NCI-H526 (cell line): ENCODE measurements at regions not wholly inside any gene's neighbourhood (a gene's known extent, or its start where the extent isn't known, plus 50 kb on each side); places are given as distances from the start of the nearest gene placed in this dataset.
"Not testable (repeated sequence)": the region's sequence is repeated elsewhere in the genome, so short reads cannot be mapped to it uniquely, and the experiment has no call there.

Experiments
- DNase-seq, 2 experiments: peaks; one replicate each; lab custom pipeline; 2025; lab: John Stamatoyannopoulos, UW

DNA sequence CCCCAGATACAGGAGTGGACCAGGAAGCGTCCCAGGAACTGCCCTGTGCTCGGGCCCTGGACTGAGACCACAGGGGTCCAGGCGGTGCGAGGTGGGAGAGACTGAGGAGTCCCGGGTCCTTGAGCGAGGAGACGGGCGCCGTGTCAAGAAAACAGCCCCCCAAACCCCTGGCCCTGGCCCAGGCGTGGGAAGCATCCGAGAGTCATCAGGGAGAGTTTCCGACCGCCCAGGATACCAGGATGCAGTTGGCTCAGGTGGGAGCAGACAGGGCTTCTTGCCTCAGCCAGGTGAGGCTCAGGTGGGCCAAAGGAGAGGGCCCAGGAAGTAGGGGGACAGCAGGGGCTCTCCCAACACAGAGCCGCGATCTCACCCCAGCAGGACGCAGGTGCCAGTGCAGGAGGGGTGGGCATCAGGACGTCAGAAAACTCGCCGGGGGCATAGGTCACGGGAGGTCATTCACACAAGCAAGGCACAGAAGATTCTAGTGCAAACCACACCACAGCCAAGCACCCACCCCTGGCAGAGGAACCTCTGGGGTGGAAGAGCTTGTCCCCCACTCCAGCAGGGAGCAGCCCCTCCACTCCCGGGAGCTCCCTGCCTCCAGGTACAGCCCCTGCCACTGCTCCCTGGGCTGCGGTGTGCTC is 102.5 kb upstream of the EIF5 start:
- DNase-seq: no peak

DNA sequence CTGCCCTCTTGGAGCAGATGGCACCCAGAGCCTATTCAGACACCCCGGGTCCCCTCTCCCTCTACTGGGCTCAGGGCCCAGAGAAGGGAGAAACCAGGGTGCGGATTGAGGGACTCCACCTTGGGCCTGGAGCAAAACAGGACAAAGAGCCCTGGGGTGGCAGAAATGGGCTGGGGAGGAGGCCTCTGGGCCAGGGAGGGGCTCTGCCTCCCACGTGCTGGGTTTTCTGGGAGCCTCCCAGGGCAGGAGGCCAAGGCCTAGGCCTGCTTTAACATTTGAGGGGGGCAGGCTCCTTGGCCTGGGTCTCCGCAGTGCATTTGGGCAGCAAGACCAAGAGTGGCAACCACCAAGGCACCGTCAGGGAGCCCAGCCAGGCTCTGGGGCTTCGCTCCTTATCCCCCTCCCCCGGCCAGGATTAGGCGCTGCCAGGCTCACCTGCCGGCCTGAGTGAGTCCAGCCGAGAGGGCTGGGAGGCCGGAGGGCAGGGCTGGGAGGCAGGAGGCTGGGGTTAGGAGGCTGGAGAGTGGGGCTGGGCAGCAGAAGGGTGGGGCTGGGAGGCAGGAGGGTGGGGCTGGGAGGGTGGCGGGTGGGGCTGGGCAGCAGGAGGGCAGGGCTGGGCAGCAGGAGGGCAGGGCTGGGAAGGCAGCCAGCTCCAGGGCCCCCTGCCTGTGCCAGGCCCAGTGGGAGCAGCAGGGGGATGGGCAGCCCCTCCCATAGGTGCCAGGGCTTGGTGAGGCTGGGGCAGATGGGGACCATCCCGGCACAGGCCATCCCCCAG is 101.8 kb upstream of the EIF5 start:
- DNase-seq: no peak

DNA sequence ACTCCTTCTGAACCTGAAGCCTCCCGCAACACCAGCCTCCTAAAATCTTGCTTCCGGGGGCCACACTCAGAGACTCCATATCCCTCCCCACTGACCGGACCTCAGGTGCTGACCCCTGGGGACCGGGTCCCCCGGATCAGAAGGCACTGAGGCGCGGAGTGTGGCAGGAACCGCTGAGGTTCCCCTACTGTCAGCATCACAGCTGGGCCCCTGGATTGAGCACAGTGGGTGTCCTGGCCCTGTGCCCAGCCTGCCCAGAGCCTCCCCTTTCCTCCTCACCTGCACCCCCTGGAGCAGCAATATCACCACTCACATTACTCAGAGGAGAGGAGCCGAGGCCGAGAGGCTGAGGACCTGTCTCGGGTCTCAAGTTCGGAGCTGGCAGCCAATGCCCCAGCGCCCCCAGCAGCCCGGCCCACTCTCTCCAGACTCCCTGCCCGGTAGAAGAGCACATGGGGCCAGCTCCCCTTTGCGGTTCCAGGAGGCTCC is 101.2 kb upstream of the EIF5 start:
- DNase-seq: no peak

DNA sequence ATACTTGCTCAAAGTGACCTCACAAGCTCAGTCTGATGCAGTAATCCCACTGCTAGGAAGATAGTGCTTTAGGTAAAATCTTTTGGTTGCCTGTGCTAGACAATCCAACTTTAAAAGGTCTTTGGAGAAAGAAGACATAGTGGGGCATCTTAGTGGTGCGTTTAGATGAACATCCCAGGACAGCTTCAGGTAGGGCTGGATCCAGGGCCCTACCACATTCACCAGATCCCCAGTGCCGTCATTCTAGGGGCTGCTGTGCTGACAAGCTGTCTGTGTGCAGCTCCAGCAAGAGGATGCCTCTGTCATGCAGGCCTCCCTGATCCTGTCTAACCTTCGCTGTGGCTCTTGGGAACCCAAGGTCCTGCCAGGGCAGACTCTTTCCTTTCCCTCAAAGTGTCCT is 100.7 kb upstream of the EIF5 start:
- no peak for DNase-seq

DNA sequence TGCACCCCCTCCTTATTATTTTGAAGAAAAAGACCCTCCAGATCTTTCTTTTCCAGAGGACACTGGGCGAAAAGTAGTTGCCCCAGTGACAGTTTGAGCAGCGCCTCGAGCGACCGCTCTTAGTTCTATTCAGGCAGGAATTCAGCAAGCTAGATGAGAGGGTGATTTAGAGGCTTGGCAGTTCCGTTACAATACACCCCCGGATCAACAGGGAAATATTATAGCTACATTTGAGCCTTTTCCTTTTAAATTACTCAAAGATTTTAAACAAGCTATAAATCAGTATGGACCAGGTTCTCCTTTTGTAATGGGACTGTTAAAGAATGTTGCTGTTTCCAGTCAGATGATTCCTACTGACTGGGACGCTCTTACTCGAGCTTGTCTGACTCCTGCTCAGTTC is 99.2 kb upstream of the EIF5 start:
- DNase-seq: not testable (repeated sequence)

DNA sequence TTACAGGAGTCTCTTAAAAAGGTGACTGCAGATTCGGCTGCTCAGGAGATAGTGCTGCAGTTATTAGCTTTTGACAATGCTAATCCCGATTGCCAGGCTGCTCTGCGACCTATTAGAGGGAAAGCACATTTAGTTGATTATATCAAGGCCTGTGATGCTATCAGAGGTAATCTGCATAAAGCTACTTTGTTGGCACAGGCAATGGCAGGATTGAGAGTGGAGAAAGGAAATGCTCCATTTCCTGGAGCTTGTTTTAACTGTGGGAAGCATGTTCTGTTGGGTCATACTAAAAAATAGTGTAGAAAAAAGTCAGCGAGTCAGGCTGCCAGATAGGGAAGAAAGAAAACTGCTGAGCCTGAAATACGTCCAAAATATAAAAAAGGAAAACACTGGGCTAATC is 98.5 kb upstream of the EIF5 start:
- not testable (repeated sequence) for DNase-seq

DNA sequence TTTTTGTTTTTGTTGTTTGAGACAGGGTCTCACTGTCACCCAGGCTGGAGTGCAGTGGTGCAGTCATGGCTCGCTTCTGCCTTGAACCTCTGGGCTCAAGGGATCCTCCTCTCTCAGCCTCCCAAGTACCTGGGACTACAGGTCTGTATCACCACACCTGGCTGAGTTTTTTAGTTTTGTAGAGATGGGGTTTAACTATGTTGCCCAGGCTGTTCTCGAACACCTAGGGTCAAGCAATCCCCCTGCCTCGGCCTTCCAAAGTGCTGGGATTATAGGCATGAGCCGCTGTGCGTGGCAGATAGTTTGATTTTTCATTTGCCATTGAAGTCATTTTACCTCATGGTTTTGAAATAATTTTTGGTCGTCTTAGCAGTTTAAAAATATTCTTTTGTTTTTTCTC is 94.3 kb upstream of the EIF5 start:
- DNase-seq: no peak

DNA sequence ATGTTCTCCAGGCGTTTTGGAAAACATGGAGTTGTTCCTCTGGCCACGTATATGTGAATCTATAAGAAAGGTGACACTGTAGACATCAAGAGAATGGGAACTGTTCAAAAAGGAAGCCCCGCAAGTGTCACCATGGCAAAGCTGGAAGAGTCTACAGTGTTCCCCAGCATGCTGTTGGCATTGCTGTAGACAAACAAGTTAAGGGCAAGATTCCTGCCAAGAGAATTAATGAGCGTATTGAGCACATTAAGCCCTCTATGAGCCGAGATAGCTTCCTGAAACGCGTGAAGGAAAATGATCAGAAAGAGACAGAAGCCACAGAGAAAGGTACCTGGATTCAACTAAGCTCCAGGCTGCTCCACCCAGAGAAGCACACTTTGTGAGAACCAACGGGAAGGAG is 92.5 kb upstream of the EIF5 start:
- no peak for DNase-seq

DNA sequence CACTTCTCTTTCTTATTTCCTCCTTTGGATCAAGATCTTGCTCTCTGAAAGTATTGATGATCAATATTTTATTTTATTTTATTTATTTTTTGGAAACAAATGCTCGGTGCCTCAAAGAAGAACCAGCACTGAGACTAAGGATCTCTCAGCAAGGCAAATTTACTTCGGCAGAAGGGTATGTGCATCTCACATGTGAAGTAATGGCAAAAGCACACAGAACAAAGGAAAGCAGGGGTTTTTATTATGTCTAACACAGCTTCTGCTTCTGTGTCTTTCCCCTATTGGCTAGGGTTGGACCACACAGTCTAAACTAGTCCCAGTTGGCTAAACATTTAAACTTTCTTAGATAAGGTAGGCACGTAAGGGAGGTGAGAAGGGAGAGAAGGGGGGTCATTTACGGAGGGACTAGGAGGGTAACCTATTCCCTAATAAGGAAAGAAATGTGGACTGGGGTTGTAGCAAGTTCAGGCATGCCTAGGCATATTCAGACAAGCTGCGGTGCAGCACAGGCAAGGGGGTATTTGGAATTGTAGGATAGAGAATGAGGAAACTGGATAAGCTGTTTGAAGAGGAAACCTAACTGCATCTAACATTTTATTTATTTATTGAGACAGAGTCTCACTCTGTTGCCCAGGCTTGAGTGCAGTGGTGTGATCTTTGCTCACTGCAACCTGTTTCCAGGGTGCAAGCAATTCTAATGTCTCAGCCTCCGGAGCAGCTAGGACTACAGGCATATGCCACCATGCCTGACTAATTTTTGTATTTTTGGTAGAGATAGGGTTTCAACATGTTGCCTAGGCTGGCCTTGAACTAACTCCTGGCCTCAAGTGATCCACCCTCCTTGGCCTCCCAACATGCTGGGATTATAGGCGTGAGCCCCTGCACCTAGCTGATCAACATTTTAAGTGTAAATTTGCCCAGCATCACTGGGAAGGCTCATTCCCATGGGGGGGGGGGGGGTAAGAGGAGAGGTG is 90.0 kb upstream of the EIF5 start:
- peak; percentile 50 to 55 for DNase-seq

DNA sequence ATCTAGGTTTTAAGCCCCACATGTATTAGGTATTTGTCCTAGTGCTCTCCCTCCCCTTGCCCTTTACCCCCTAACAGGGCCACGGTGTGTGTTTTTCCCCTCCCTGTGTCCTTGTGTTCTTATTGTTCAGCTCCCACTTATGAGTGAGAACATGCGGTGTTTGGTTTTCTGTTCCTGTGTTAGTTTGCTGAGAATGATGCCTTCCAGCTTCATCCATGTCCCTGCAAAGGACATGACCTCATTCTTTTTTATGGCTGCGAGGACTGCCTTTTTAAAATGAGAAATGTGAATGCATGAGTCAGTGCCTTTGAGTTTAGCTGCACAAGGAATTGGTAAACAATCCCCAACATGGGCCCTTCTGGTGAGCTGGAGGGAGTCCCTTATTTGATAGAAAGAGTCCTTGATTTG is 88.4 kb upstream of the EIF5 start:
- not testable (repeated sequence) for DNase-seq

DNA sequence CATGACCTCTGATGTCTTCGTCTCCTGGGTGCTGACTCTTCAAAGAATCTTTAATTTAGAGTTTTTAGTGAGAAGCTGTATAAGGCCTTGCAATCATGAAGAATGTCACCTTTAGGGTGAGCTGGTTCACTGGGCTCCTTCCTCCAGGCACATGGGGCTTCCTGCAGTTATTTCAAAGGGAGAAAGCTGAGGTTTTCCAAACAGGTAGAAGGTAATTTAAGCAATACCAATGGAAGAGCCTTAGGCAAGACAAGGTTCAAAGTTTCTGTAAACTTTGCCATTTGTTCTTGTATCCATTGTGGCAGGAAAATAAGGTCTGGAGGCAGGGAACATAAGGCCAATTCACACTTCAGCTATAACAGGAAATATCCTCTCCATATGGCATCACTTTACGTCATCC is 88.0 kb upstream of the EIF5 start:
- DNase-seq: no peak

DNA sequence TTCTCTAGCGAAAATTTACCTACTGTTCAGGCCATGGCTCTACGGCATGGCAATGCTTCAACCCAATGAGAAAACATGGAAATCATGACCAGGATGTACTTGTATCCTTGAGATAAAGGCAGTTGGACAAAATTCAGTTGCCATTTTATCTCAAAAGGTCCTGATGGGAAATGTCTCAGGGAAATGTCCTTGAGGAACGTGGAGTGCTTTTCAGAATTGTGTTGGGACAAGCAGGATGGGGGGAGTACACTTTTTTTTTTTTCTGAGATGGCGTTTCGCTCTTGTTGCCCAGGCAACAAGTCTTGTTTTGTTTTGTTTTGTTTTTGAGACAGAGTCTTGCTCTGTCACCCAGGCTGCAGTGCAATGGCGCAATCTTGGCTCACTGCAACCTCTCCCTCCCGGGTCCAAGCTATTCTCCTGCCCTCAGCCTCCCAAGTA is 86.8 kb upstream of the EIF5 start:
- no peak for DNase-seq

DNA sequence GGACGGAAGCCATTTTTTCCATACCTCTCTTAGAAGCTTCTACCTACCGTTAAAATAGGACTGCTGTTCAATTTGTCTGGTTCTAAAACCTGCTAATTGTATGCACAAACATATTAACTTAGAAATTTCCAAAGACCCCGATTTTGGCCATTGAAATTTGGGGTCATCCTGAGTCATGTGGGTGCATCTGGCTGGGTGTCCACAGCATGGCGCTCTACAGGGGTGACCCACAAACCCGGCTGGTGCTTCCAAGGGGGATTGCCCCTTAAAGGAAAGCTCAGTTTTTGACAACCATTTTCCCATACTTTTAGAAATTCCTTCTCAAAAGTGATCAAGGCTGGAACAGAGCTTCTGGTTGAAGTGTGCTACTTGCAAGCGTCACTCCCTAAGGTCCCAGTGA is 83.9 kb upstream of the EIF5 start:
- no peak for DNase-seq

DNA sequence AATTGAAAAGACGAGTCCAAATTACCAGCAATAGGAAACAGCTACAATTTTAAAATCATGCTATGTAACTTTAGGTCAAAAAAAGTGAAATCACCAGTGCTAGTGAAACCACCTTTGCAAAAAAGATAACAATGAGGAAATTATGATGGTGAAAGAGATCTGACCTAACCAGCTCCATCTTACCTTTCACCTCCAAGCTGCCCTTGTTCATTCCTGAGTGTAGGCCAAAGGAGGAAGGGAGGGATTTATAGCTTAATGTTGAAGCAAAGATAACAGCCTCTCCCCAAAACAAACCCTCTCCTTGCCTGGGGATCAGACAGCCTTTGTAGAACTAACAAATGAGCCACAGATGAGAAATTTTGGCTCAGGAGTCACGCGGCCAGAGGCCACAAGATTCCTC is 83.2 kb upstream of the EIF5 start:
- DNase-seq: no peak

DNA sequence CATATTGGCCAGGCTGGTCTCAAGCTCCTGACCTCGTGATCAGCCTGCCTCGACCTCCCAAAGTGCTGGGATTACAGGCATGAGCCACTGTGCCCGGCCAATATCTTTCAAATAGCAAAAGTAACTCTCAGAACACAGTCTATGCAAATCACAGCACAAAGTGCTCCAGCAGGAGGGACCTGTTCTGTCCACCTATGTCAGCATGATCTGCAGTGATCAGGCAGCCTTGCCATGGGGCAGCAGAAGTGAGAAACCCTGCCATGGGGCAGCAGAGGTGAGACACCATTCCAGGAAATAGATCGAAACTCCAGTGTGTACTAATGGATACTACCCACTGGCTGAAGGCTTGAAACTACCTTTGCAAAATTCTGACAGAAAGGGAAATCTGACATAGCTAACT is 78.5 kb upstream of the EIF5 start:
- DNase-seq: peak in 1 of 2 experiments; percentile 68

DNA sequence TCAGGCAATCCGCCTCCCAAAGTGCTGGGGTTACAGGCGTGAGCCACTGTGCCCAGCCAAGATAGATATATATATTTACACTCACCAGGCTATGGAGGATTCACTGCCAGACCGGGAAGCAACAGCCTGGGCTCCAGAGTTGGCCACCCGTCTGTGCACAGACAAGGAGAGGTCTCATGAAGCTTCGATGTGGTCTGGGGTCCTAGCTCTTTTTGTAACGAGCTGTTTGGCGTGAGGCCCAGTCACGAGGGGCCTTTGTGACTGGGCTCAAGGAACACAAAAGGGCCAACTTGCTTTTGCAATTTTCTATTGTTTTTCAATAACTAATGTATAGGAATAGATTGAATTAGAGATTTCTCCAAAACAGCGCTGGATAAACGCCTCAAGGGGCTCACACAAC is 77.6 kb upstream of the EIF5 start:
- no peak for DNase-seq

DNA sequence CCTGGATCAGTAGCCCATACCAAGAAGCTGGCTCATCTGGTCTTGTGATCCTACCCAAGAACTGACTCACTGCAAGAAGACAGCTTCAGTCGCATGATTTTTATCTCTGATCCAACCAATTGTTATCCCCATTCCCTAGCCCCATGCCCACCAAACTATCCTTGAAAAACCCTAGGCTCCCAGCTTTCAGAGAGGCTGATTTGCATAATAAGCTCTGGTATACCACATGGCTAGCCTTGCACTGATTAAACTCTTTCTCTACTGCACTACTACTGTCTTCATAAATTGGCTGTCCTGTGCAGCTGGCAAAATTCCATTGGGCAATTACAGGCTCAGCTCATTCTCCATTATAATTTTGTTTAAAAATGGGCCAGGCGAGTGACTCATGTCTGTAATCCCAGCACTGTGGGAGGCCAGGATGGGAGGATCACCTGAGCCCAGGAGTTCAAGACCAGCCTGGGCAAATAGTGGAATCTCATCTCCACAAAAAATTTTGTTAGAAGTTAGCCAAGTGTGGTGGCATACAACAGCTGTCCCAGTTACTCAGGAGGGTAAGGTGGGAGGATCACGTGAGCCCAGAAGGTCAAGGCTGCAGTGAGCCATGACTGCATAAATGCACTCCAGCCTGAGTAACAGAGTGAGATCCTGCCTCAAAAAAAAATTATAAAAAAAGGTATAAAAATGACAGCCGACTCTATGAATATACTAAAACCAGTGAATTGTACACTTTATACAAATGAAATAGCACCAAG is 76.7 kb upstream of the EIF5 start:
- DNase-seq: no peak

DNA sequence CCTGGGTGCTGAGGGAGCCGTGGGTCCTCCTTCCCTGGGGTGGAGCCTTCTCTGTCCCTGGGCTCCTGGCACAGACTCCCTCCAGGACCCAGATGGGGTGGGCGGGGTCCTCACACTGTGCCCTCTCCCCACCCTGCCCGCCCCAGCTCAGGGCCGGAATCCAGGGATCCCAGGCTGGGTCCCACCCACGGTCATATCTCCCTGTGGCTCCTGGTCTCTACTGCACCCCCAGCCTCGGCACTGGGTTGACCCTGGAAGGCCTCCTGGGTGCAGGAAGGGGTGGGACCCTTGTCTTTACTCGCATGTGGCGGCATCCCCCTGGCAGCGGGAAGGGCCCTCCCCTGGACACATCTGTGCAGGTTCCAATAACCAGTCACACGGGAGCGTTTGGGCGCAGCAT is 75.8 kb upstream of the EIF5 start:
- no peak for DNase-seq

DNA sequence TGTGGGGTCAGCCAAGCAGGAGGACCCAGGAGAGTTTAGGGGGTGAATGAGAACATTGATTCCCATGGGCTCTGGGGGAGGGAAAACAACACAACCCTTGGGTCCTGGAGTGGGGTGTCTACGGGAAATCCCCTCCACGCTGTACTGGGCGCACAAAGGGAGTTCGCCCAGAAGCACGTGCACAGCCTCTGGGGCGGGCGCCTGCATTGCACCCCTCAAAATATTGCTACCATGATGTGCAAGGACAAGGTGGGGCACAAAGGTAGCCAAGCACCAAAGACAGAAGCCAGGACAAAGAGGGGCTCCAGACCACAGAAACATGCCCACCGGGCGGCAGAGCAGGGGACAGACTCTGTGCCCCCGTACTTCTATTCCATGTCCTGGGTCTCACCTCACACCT is 74.9 kb upstream of the EIF5 start:
- no peak for DNase-seq

DNA sequence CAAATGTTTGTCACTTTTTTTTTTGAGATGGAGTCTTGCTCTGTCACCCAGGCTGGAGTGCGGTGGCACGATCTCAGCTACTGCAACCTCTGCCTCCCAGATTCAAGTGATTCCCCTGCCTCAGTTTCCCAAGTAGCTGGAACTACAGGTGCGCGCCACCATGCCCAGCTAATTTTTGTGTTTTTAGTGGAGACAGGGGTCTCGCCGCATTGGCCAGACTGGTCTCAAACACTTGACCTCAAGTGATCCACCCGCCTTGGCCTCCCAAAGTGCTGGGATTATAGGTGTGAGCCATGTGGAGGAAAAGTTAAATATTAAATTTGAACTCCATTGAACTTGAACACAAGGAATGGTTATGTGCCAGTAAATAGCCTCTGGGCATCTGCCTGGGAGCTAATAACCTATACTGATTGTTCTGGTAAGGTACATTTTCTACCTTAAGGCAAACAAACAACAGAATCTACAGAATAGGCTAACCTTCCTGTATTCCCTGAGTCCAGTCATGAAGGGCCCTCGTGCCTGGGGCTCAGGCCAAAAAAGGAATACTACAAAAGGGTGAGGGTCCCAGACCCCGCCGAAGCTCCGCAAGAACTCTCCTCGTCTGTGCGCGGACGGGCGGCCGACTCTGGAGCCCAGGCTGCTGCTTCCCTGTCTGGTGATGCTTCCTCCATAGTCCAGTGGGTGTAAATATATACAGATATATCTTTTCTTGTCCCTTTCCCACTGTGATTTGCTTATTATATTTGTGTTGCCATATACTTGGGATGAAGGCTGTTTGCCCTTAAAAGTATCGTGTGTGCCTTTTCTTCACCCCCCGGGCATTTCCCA is 74.0 kb upstream of the EIF5 start:
- DNase-seq: peak; percentile 43 to 83

DNA sequence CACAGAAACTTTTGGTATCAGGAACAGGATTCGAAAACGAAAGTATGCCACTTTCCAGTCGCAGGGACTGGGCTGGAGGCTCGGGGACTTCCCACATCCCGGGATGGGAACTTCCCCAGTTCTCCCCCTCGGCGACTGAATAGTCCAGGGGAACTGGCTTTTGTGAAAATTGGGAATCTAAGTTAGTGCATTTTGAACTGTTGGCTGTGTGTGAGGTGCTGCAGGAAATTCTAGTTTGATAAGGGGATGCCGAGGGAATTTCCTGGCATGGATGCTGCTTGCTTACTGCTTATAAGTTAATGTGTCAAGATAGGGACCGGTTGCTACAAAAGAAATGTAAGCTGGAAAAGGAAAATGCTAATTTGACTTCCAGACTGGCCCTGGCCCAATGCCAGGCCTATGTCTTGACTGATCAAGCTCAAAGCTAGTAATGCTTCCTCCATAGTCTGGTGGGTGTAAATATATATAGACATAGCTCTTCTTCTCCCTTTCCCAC is 73.4 kb upstream of the EIF5 start:
- peak; percentile 67 to 83 for DNase-seq
